Body of pancreas (tissue), 4 donors: ENCODE measurements at regions not wholly inside any gene's neighbourhood (a gene's known extent, or its start where the extent isn't known, plus 50 kb on each side); places are given as distances from the start of the nearest gene placed in this dataset.

Source experiments
- ATAC-seq: fragments of 150-250 bp; one replicate; pipeline ENCODE4 v1.9.1; 2016
- DNase-seq, 4 donors: peaks; one replicate each; pipeline ENCODE4 v3.0.0-alpha.2; 2019
- H3K27ac ChIP-seq, 4 donors: fragments of 200-600 bp; sonication (generic); 1 replicate in 3 of 4; 2 replicates in 1 of 4; pipeline versions ENCODE4 v1.5.1 to v1.6.1; 2016 to 2019; ENCODE audit warnings: mild to moderate bottlenecking in 1 of 4, mixed read lengths in 1 of 4, moderate library complexity in 1 of 4
- H3K27me3 ChIP-seq, 2 donors: fragments of 200-600 bp; sonication (generic); one replicate each; pipeline ENCODE4 v1.6.0; 2016; ENCODE audit warnings: mild to moderate bottlenecking in 1 of 2
- H3K36me3 ChIP-seq, 2 donors: fragments of 200-600 bp; sonication (generic); replicated peaks in 1 of 2; 2 replicates each; pipeline ENCODE4 v1.5.1; 2016; ENCODE audit warnings: low read depth in 2 of 2; ENCODE audit not compliant: insufficient read depth in 1 of 2
- H3K4me1 ChIP-seq: fragments of 200-600 bp; sonication (generic); one replicate; pipeline ENCODE4 v1.6.0; 2016
- H3K4me3 ChIP-seq, 2 donors: fragments of 200-600 bp; sonication (generic); 1 replicate in 1 of 2; 2 replicates in 1 of 2; pipeline ENCODE4 v1.5.1; 2016 to 2019
- H3K9me3 ChIP-seq, 3 donors: fragments of 200-600 bp; sonication (generic); 1 replicate in 2 of 3; 2 replicates in 1 of 3; pipeline ENCODE4 v1.5.1; 2016
- POLR2A ChIP-seq, 3 donors: fragments of 450-650 bp; IDR thresholded peaks; one replicate each; pipeline ENCODE4 v1.6.1; 2016; ENCODE audit warnings: antibody characterized with exemption in 3 of 3, mild to moderate bottlenecking in 2 of 3
- WGBS, 2 donors: methylation state at CpG; one replicate each; pipeline ENCODE4 v1.1.5; 2017; 5-methylcytosine and 5-hydroxymethylcytosine counted together
- intact Hi-C: fragments of 100-400 bp; cut with DNase I; formaldehyde crosslinking; loops from one replicate; pipeline ENCODE4 v1.15.1; 2023
- TF ChIP-seq, protein P1 (sequence below), 7 experiments: fragments of 450-650 bp in 4 of 7; fragments of 200-600 bp in 3 of 7; sonication (generic) in 3 of 7; IDR thresholded peaks; one replicate each; pipeline ENCODE4 v1.5.1; 2016 to 2019; ENCODE audit warnings: antibody characterized with exemption in 7 of 7

DNA sequence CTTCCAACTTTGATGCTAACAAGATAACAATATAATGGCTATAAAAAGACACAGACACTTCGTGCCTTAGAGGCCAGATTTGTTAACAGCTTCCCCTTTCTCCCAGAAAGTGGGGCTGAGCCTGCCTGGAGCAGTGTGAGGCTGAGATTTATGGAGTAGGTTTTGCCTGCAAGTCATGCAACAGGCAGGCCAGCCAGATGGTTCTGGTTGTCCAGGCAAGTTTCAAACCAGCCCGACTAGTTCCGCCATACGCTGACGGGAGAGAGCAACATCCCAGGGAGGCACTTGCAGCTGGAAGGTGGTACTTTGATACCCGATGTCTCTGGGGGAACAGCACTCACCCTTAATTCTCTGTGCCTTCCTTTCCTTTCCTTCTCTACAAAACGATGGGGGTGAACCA is 81.3 kb upstream of the NAA20 start:
- no peak overlapping the region for H3K4me3 ChIP-seq
- no peaks in the 10 kb centered on the region for H3K9me3 ChIP-seq
- DNase-seq = peak; percentile 31 to 74 (median 36)
- no peaks in the 10 kb centered on the region for H3K36me3 ChIP-seq
- peaks cover 12% of the 10 kb centered on the region for H3K4me1 ChIP-seq
- H3K27me3 ChIP-seq = no peaks in the 10 kb centered on the region
- TF ChIP-seq, protein P1, sequence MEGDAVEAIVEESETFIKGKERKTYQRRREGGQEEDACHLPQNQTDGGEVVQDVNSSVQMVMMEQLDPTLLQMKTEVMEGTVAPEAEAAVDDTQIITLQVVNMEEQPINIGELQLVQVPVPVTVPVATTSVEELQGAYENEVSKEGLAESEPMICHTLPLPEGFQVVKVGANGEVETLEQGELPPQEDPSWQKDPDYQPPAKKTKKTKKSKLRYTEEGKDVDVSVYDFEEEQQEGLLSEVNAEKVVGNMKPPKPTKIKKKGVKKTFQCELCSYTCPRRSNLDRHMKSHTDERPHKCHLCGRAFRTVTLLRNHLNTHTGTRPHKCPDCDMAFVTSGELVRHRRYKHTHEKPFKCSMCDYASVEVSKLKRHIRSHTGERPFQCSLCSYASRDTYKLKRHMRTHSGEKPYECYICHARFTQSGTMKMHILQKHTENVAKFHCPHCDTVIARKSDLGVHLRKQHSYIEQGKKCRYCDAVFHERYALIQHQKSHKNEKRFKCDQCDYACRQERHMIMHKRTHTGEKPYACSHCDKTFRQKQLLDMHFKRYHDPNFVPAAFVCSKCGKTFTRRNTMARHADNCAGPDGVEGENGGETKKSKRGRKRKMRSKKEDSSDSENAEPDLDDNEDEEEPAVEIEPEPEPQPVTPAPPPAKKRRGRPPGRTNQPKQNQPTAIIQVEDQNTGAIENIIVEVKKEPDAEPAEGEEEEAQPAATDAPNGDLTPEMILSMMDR (IDR thresholded peaks at IDR 0.05) = no peak
- no peak for TF ChIP-seq POLR2A (IDR thresholded peaks at IDR 0.05)
- ATAC-seq = no peak
- peak overlapping the region in 3 of 4 donors; percentile 36 to 72 (median 69) for H3K27ac ChIP-seq
- intact Hi-C loops = no loop called here
- WGBS, 2 donors = 19 to 43% methylated on average over 3 to 7 of the region's 7 CpGs

DNA sequence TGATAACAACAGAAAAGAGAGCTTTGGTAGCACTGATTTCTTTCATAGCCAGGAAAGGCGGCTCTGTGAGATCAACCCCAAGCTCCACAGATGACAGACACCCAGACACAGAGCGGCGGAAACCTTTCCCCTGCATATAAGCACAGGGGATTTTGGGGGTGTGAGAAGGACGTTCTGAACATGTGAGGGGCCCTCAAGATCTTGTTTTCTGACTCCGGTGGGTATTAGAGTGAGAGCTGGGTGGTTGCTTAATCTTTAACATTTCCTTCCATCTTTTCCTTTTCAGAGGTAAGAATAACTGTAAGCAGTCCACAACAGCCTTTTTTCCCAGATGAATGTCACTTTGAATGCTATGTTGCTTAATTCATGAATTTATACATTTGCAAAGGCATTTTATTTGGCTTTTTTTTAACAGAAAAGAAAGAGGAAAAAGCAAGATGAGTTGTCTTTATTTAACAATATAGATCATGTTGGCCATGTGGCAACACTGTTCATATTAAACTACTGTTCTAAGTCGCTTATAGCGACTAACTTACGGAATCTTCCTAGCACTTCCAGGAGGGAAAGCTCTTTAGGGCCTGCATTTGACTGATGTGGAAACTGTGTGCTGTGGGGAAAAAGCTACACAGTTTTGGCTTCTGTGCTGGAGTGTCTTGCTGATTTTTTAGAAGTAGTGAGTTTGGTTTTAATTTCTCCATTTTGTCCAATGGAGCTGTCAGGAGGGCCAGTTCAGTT is 80.5 kb upstream of the NAA20 start:
- no peaks in the 10 kb centered on the region for H3K9me3 ChIP-seq
- no peaks in the 10 kb centered on the region for H3K27me3 ChIP-seq
- H3K27ac ChIP-seq = peak overlapping the region in 3 of 4 donors; percentile 2 to 72 (median 36)
- ATAC-seq (no peak), DNase-seq (no peak)
- WGBS, 2 donors = 83 to 90% methylated on average over 8 of the region's 8 CpGs
- intact Hi-C loops = no loop called here
- H3K4me1 ChIP-seq = peaks cover 12% of the 10 kb centered on the region
- no peak for TF ChIP-seq POLR2A (IDR thresholded peaks at IDR 0.05)
- TF ChIP-seq, protein P1 (IDR thresholded peaks at IDR 0.05) = no peak
- no peak overlapping the region for H3K4me3 ChIP-seq
- H3K36me3 ChIP-seq = no peaks in the 10 kb centered on the region

DNA sequence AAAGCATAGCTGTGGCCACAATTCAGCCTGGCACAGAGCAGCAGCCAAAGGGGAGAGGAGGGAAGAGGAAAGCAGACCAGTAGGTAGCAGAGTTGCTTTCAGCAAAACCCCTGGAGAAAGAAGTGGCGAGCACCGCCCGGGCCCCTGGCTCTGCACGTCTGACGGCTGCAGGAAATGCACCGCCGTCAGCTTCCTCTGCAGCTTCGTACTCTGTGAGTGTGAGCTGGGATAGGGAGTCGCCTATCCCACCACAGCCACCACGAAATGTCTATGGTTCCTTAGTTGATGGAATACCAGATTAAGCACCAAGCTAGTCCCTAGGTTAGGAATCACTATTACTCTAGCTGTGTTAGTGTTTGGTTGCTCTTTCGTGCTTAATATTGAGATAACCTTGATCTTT is 79.9 kb upstream of the NAA20 start:
- no peaks in the 10 kb centered on the region for H3K27me3 ChIP-seq
- WGBS, 2 donors = 68 to 85% methylated on average over 10 to 11 of the region's 11 CpGs

DNA sequence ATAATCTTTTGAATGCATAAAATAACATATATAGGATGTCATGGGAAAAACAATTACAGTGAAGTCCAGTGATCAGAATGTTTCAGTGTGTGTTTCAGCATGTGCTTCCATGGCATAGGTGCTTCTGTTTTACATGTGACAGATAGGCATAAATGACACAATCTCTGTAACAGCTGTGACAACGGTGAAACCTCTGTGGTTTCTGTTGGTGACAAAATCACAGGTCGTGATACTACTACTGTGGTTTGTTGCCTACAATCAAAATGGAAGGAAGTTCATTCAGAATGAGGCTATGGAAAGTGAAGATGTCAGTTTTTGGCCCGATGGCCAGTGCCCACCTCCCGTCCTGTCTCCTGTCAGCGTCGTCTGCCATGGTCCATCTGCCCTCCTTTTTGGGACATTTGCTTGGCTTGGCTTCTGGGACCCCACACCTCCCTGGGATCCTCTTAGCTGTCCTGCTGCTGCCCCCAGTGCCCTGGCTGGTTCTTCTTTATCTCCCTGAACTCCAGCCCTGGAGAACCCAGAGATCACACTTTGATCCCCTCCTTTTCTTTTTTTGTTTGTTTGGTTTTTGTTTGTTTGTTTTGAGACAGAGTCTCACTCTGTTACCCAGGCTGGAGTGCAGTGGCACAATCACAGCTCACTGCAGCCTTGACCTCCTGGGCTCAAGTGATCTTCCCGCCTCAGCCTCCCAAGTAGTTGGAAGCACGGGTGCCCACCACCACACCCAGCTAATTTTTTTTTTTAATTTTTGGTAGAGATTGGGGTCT is 79.3 kb upstream of the NAA20 start:
- Histone ChIP-seq H3K4me1 (peaks cover 20% of the 10 kb centered on the region), H3K4me3 (no peak overlapping the region), H3K9me3 (no peaks in the 10 kb centered on the region), H3K27me3 (no peaks in the 10 kb centered on the region), H3K27ac (peak overlapping the region in 1 of 4 donors; percentile 72), H3K36me3 (no peaks in the 10 kb centered on the region)
- DNase-seq (no peak), ATAC-seq (no peak)
- 69 to 84% methylated on average over 8 of the region's 8 CpGs for WGBS, 2 donors
- TF ChIP-seq, protein P1 (IDR thresholded peaks at IDR 0.05) = no peak
- TF ChIP-seq POLR2A (IDR thresholded peaks at IDR 0.05) = no peak
- intact Hi-C loops = no loop called here

More for the DNA sequence above, 79.9 kb upstream of the NAA20 start:
- peak overlapping the region in 1 of 4 donors; percentile 72 for H3K27ac ChIP-seq
- TF ChIP-seq POLR2A (IDR thresholded peaks at IDR 0.05) = peak in 1 of 3 donors; percentile 44
- TF ChIP-seq, protein P1 (IDR thresholded peaks at IDR 0.05) = no peak
- intact Hi-C loops = no loop called here
- H3K36me3 ChIP-seq = no peaks in the 10 kb centered on the region
- H3K4me3 ChIP-seq = no peak overlapping the region
- ATAC-seq (no peak), DNase-seq (peak in 1 of 4 donors; percentile 34)
- peaks cover 14% of the 10 kb centered on the region for H3K4me1 ChIP-seq
- H3K9me3 ChIP-seq = no peaks in the 10 kb centered on the region
